ENCODE measurements at regions not wholly inside any gene's neighbourhood (a gene's known extent, or its start where the extent isn't known, plus 50 kb on each side); places are given as distances from the start of the nearest gene placed in this dataset.

DNA sequence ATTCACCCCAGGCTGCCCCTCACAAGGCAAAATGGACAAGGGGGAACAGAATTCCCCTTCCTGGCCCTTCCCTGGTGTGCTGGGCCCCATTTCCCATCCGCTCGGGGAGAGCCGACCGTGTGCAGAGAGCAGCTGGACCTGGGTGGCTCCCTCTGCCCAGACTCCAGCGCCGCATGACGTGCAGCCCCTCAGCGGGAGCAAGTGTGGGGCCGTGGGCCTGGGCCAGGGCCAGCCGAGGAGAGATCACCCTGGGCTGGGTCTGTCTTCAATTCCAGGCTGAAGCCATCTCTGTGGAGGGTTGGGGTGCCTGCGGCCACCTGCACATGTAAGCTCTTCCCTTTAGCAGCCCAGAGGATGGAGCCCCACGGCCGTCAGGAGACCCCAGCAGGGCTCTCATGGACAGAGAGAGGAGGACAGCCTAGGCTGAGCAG lies 241.8 kb downstream of the TTLL2 start:
- H2AFZ ChIP-seq (ENCODE audit: low read length) = no peak overlapping the region
- no peak overlapping the region for H3K4me2 ChIP-seq (ENCODE audit: low read length)
- H3K4me3 ChIP-seq (ENCODE audit: low read depth, low read length, poor library complexity, severe bottlenecking) = no peak overlapping the region
- TF ChIP-seq EZH2 (IDR thresholded peaks at IDR 0.05; ENCODE audit: borderline replicate concordance, low read length) = no peak
- TF ChIP-seq, protein P1, sequence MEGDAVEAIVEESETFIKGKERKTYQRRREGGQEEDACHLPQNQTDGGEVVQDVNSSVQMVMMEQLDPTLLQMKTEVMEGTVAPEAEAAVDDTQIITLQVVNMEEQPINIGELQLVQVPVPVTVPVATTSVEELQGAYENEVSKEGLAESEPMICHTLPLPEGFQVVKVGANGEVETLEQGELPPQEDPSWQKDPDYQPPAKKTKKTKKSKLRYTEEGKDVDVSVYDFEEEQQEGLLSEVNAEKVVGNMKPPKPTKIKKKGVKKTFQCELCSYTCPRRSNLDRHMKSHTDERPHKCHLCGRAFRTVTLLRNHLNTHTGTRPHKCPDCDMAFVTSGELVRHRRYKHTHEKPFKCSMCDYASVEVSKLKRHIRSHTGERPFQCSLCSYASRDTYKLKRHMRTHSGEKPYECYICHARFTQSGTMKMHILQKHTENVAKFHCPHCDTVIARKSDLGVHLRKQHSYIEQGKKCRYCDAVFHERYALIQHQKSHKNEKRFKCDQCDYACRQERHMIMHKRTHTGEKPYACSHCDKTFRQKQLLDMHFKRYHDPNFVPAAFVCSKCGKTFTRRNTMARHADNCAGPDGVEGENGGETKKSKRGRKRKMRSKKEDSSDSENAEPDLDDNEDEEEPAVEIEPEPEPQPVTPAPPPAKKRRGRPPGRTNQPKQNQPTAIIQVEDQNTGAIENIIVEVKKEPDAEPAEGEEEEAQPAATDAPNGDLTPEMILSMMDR (IDR thresholded peaks at IDR 0.05; ENCODE audit: low read length) = no peak
- H3K79me2 ChIP-seq (ENCODE audit: insufficient read depth, low read length) = no peaks in the 10 kb centered on the region
- H4K20me1 ChIP-seq (ENCODE audit: insufficient read depth, low read length) = no peaks in the 10 kb centered on the region
- H3K27ac ChIP-seq (ENCODE audit: low read depth, low read length, poor library complexity, severe bottlenecking) = no peak overlapping the region
- H3K4me1 ChIP-seq (ENCODE audit: insufficient read depth, low read length, severe bottlenecking) = no peaks in the 10 kb centered on the region
- H3F3A ChIP-seq (ENCODE audit: insufficient read depth, low read length) = no peaks in the 10 kb centered on the region
- no peak overlapping the region for H3K9ac ChIP-seq (ENCODE audit: low read length)
- H3K27me3 ChIP-seq (ENCODE audit: insufficient read depth, low read length) = no peaks in the 10 kb centered on the region
- H3K9me3 ChIP-seq (ENCODE audit: low read length) = no peaks in the 10 kb centered on the region
- no peaks in the 10 kb centered on the region for H3K9me2 ChIP-seq (ENCODE audit: low read depth, low read length)
- H3K36me3 ChIP-seq (ENCODE audit: insufficient read depth, low read length) = no peaks in the 10 kb centered on the region

DNA sequence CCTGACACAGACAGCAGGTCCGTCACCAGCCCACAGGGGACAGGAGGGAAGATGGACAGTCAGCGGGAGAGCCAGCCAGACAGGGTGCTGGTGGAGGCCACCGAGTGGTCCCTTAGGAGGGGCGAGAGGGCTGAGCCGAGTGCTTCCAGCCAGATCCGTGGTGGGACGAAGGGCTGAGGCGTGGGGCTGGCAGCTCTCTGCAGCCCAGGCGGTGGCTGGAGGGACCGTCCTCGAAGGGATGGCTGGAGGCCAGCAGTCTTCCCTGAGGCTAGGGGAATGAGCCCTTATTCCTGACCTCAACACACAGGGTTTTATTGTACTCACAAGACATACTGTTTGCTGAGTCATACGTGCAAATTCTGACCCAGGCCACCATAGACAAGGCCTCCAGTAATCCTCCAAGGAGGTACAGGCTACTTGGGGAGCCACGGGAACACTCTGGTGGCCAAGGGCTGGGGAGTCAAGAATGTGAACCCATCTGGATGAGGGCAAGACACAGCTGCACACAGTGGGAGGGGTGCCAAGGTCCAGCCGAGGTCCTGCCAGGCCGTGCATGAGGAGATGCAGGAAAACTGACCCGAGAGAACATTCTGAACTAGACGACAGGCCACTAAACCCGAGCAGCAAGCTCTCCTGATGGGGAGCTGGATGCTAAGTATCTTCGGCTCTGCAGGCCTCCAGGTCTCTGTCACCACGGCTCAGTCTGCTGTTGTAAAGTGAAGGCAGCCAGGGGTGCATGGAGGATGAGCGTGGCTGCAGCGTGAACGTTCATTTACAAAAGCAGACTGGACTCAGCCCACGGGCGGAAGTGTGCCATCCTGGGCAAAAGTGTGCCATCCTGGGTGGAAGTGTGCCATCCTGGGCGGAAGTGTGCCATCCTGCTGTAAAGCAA lies 242.5 kb downstream of the TTLL2 start:
- no peak overlapping the region for H2AFZ ChIP-seq (ENCODE audit: low read length)
- no peaks in the 10 kb centered on the region for H3K36me3 ChIP-seq (ENCODE audit: insufficient read depth, low read length)
- H3K27me3 ChIP-seq (ENCODE audit: insufficient read depth, low read length) = no peaks in the 10 kb centered on the region
- no peaks in the 10 kb centered on the region for H3F3A ChIP-seq (ENCODE audit: insufficient read depth, low read length)
- no peak overlapping the region for H3K4me2 ChIP-seq (ENCODE audit: low read length)
- no peak overlapping the region for H3K4me3 ChIP-seq (ENCODE audit: low read depth, low read length, poor library complexity, severe bottlenecking)
- no peaks in the 10 kb centered on the region for H3K9me2 ChIP-seq (ENCODE audit: low read depth, low read length)
- no peaks in the 10 kb centered on the region for H3K4me1 ChIP-seq (ENCODE audit: insufficient read depth, low read length, severe bottlenecking)
- no peak for TF ChIP-seq EZH2 (IDR thresholded peaks at IDR 0.05; ENCODE audit: borderline replicate concordance, low read length)
- TF ChIP-seq, protein P1 (IDR thresholded peaks at IDR 0.05; ENCODE audit: low read length) = no peak
- no peaks in the 10 kb centered on the region for H3K79me2 ChIP-seq (ENCODE audit: insufficient read depth, low read length)
- H3K9me3 ChIP-seq (ENCODE audit: low read length) = no peaks in the 10 kb centered on the region
- H4K20me1 ChIP-seq (ENCODE audit: insufficient read depth, low read length) = no peaks in the 10 kb centered on the region
- H3K9ac ChIP-seq (ENCODE audit: low read length) = no peak overlapping the region
- no peak overlapping the region for H3K27ac ChIP-seq (ENCODE audit: low read depth, low read length, poor library complexity, severe bottlenecking)

DNA sequence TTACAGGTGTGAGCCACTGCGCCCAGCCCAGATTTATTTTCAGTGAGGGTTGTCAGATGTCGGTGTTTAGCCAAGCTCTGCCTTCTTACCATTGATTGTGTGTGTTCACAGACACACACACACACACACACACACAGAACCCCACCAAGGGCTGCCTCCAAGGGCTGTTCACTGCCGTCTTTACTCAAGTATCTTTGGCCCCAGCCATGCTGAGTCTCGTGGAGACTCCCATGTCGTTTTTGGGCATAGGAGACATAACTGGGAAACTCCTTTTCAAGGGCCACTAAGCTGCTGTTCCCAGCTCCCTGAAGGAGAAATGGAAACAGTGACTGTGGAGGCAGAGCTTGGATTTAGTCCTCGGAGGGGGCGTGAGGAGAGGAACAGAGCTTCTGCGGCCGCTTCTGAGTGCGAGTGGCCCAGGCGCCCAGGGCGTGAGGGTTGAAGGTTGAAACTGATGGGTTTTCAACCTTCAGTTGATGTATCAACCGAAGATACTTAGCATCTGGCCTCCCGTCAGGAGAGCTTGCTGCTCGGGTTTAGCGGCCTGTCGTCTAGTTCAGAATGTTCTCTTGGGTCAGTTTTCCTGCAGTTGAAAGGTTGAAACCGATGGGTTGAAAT lies 243.6 kb downstream of the TTLL2 start:
- no peaks in the 10 kb centered on the region for H3K27me3 ChIP-seq (ENCODE audit: insufficient read depth, low read length)
- H3K4me2 ChIP-seq (ENCODE audit: low read length) = no peak overlapping the region
- no peaks in the 10 kb centered on the region for H3K4me1 ChIP-seq (ENCODE audit: insufficient read depth, low read length, severe bottlenecking)
- no peak overlapping the region for H3K4me3 ChIP-seq (ENCODE audit: low read depth, low read length, poor library complexity, severe bottlenecking)
- no peaks in the 10 kb centered on the region for H3K9me3 ChIP-seq (ENCODE audit: low read length)
- no peaks in the 10 kb centered on the region for H3K79me2 ChIP-seq (ENCODE audit: insufficient read depth, low read length)
- TF ChIP-seq EZH2 (IDR thresholded peaks at IDR 0.05; ENCODE audit: borderline replicate concordance, low read length) = no peak
- TF ChIP-seq, protein P1 (IDR thresholded peaks at IDR 0.05; ENCODE audit: low read length) = no peak
- no peak overlapping the region for H2AFZ ChIP-seq (ENCODE audit: low read length)
- no peaks in the 10 kb centered on the region for H3K36me3 ChIP-seq (ENCODE audit: insufficient read depth, low read length)
- no peak overlapping the region for H3K9ac ChIP-seq (ENCODE audit: low read length)
- no peak overlapping the region for H3K27ac ChIP-seq (ENCODE audit: low read depth, low read length, poor library complexity, severe bottlenecking)
- H3K9me2 ChIP-seq (ENCODE audit: low read depth, low read length) = no peaks in the 10 kb centered on the region
- H4K20me1 ChIP-seq (ENCODE audit: insufficient read depth, low read length) = no peaks in the 10 kb centered on the region
- H3F3A ChIP-seq (ENCODE audit: insufficient read depth, low read length) = no peaks in the 10 kb centered on the region

Measured in OCI-LY1 (cell line).